Neural crest cell (in vitro differentiated cells): ENCODE measurements at regions not wholly inside any gene's neighbourhood (a gene's known extent, or its start where the extent isn't known, plus 50 kb on each side); places are given as distances from the start of the nearest gene placed in this dataset.

Experiments
- DNase-seq: peaks from one replicate; pipeline ENCODE4 v3.0.0; 2021; ENCODE audit warnings: low read depth, mixed read lengths, low spot score
- H3K27ac Mint-ChIP-seq: one replicate; pipeline ENCODE4 v1.8.0; 2021; ENCODE audit warnings: mild to moderate bottlenecking, mixed read lengths; ENCODE audit not compliant: unreplicated experiment
- H3K27me3 Mint-ChIP-seq: 2 replicates; pipeline ENCODE4 v1.8.0; 2021; ENCODE audit warnings: low read depth, mild to moderate bottlenecking, mixed read lengths
- H3K36me3 Mint-ChIP-seq: 2 replicates; pipeline ENCODE4 v1.8.0; 2021; ENCODE audit warnings: low read depth, mild to moderate bottlenecking, mixed read lengths
- H3K4me1 Mint-ChIP-seq: 2 replicates; pipeline ENCODE4 v1.8.0; 2021; ENCODE audit warnings: mixed read lengths
- H3K4me3 Mint-ChIP-seq: one replicate; pipeline ENCODE4 v1.8.0; 2021; ENCODE audit warnings: mild to moderate bottlenecking, mixed read lengths
- H3K9me3 Mint-ChIP-seq: 2 replicates; pipeline ENCODE4 v1.8.0; 2021; ENCODE audit warnings: mixed read lengths
- CTCF ChIP-seq: fragments of 200-600 bp; sonication (generic); conservative IDR thresholded peaks from 2 replicates; pipeline ENCODE4 v1.5.0; 2021; ENCODE audit warnings: antibody characterized with exemption, mild to moderate bottlenecking

- no peak for DNase-seq
- H3K27ac Mint-ChIP-seq = no peak overlapping the region
- H3K27me3 Mint-ChIP-seq = peaks cover 26% of the 10 kb centered on the region
- peaks cover 5% of the 10 kb centered on the region for H3K4me1 Mint-ChIP-seq
- TF ChIP-seq CTCF = no peak
- H3K4me3 Mint-ChIP-seq = no peak overlapping the region
- no peaks in the 10 kb centered on the region for H3K36me3 Mint-ChIP-seq
- H3K9me3 Mint-ChIP-seq = no peaks in the 10 kb centered on the region
Observed at GRCh38 chr3:72290859-72291638, 506.1 kb upstream of the PROK2 start.

GRCh38 chr3:72289692-72290071 is 504.7 kb upstream of the PROK2 start:
- peaks cover 5% of the 10 kb centered on the region for H3K4me1 Mint-ChIP-seq

DNA sequence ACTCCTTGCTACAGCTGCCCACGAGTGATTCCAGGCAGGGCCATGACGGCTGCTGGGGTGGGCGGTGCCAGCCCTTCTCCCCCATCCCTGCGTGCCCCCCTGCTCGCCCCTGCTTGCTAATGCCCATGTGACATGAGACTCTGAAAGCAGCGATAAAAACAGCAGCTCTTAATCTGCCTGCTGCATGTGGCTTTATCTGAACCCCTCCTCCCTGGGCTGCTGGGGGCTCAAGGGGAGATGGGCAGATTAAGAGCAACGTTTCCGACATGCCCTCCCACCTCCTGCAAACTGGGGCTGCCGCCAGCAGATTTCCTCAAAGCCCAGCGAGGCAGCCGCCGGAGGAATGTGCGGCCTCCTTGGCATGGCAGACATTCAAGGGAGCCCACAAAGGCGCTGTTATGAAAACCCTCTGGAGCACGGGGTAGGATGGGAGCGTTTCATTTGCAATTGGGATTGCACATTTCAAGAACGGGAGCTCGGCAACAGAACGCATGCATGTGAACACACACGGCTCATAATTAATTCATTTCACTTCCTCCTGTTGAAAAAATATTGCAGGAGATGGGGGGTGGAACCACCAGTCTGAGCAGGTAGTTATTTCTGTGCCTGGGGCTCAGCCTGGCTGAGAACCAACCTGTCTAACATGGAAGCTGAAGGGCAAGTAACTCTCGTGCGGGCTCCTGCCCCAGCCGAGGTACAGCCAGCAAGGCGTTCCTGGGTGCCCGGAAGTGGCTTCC is 504.2 kb upstream of the PROK2 start:
- TF ChIP-seq CTCF = no peak
- H3K9me3 Mint-ChIP-seq = no peaks in the 10 kb centered on the region
- H3K36me3 Mint-ChIP-seq = no peaks in the 10 kb centered on the region
- peaks cover 5% of the 10 kb centered on the region for H3K4me1 Mint-ChIP-seq
- H3K27me3 Mint-ChIP-seq = peaks cover 26% of the 10 kb centered on the region
- no peak for DNase-seq
- H3K27ac Mint-ChIP-seq = no peak overlapping the region
- H3K4me3 Mint-ChIP-seq = no peak overlapping the region

More at GRCh38 chr3:72289692-72290071, 504.7 kb upstream of the PROK2 start:
- Mint-ChIP-seq H3K27ac (no peak overlapping the region), H3K4me3 (no peak overlapping the region), H3K36me3 (no peaks in the 10 kb centered on the region), H3K9me3 (no peaks in the 10 kb centered on the region), H3K27me3 (peaks cover 26% of the 10 kb centered on the region)
- no peak for DNase-seq
- no peak for TF ChIP-seq CTCF

DNA sequence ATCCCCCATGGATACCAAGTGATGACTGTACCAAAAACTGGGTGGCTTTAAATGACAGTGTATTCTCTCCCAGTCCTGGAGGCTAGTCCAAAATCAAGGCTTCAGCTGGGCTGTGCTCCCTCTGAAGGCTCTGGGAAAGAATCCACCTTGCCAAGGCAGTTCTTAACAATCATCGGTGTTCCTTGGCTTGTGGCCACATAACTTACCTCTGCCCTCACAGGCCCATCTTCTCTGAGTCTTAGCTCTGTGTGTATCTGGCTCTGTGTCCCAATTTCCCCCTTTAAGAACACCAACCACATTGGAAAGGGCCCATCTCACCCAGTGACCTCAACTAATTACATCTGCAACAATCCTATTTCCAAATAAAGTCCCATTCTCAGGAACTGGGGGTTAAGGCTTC is 503.0 kb upstream of the PROK2 start:
- DNase-seq = no peak
- peaks cover 5% of the 10 kb centered on the region for H3K4me1 Mint-ChIP-seq
- no peak overlapping the region for H3K4me3 Mint-ChIP-seq
- no peaks in the 10 kb centered on the region for H3K36me3 Mint-ChIP-seq
- no peaks in the 10 kb centered on the region for H3K9me3 Mint-ChIP-seq
- H3K27me3 Mint-ChIP-seq = peaks cover 26% of the 10 kb centered on the region
- no peak for TF ChIP-seq CTCF
- H3K27ac Mint-ChIP-seq = no peak overlapping the region

GRCh38 chr3:72285502-72285901 is 500.6 kb upstream of the PROK2 start:
- Mint-ChIP-seq H3K9me3 (no peaks in the 10 kb centered on the region), H3K27ac (no peak overlapping the region), H3K36me3 (no peaks in the 10 kb centered on the region), H3K4me3 (no peak overlapping the region), H3K27me3 (peaks cover 13% of the 10 kb centered on the region), H3K4me1 (peaks cover 5% of the 10 kb centered on the region)
- no peak for TF ChIP-seq CTCF
- no peak for DNase-seq
